Colonic mucosa (tissue), 4 donors: ENCODE measurements at regions not wholly inside any gene's neighbourhood (a gene's known extent, or its start where the extent isn't known, plus 50 kb on each side); places are given as distances from the start of the nearest gene placed in this dataset.

ENCODE experiments used
- DNase-seq: peaks from one replicate; pipeline ENCODE4 v3.0.0-alpha.2; 2020
- H3K27ac ChIP-seq: fragments of 200-600 bp; one replicate; pipeline ENCODE4 v1.8.0; 2021
- H3K27me3 ChIP-seq: fragments of 200-600 bp; one replicate; pipeline ENCODE4 v1.8.0; 2021
- H3K36me3 ChIP-seq: fragments of 200-600 bp; one replicate; pipeline ENCODE4 v1.8.0; 2021
- H3K4me1 ChIP-seq: fragments of 200-600 bp; one replicate; pipeline ENCODE4 v1.8.0; 2021; ENCODE audit warnings: mild to moderate bottlenecking
- H3K4me3 ChIP-seq: fragments of 200-600 bp; one replicate; pipeline ENCODE4 v1.8.0; 2021
- H3K9ac ChIP-seq, 2 donors: one replicate each; pipeline ENCODE4 v1.7.0; 2013; ENCODE audit warnings: control low read depth in 2 of 2, low read depth in 2 of 2, low read length in 2 of 2
- H3K9me3 ChIP-seq: fragments of 200-600 bp; one replicate; pipeline ENCODE4 v1.8.0; 2021
- CTCF ChIP-seq: fragments of 200-600 bp; IDR thresholded peaks from one replicate; pipeline ENCODE4 v1.8.0; 2022; ENCODE audit warnings: antibody characterized with exemption, mild to moderate bottlenecking
- intact Hi-C: fragments of 100-400 bp; cut with DNase I; formaldehyde crosslinking; loops from one replicate; pipeline ENCODE4 v1.14.1; 2022
- donor health status: healthy.
- donor health status: DM: no; HTN: no; CAD: no.
- donor health status: DM: no; HTN: no; CAD: no.

DNA sequence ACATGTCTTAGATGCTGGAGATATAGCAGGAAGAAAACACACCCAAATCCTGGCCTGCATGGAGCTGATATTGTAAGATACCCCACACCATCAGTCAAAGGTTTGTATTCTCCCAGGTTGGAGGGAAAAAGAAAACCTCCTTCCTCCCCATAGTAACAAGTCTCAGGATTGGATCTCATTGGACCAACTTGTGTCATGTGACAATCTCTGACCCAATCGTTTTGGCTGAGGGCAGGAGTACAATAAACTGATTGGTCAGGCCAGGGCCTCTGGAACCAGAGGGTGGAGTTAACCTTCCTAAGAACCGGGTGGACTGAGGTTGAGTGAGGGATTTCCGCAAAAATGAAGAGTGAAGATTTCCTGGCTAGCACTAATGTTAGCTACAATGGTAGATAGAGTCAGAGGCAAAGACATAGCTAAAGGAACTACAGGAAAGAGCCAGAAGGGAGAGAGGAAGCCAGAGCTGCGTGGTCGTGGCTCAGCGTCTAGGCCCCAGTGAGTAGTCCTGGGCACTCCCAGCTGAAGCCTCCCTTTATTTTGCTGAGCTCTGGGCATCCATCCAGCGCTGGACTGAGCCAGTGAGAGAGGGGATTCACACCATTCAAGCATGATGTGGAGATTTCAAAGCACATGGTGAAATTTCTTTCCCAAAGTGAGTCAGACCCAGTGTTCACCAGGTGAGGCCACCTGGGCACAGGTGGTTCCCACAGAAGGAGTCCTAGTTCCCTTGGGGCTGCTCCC lies 219.9 kb downstream of the AACS start:
- H3K27me3 ChIP-seq: no peaks in the 10 kb centered on the region
- no peaks in the 10 kb centered on the region for H3K36me3 ChIP-seq
- H3K27ac ChIP-seq: no peak overlapping the region
- no peaks in the 10 kb centered on the region for H3K9me3 ChIP-seq
- H3K4me3 ChIP-seq: no peak overlapping the region
- DNase-seq: no peak
- no peak overlapping the region for H3K9ac ChIP-seq
- H3K4me1 ChIP-seq: no peaks in the 10 kb centered on the region
- no peak for TF ChIP-seq CTCF
- intact Hi-C loops: no loop called here

DNA sequence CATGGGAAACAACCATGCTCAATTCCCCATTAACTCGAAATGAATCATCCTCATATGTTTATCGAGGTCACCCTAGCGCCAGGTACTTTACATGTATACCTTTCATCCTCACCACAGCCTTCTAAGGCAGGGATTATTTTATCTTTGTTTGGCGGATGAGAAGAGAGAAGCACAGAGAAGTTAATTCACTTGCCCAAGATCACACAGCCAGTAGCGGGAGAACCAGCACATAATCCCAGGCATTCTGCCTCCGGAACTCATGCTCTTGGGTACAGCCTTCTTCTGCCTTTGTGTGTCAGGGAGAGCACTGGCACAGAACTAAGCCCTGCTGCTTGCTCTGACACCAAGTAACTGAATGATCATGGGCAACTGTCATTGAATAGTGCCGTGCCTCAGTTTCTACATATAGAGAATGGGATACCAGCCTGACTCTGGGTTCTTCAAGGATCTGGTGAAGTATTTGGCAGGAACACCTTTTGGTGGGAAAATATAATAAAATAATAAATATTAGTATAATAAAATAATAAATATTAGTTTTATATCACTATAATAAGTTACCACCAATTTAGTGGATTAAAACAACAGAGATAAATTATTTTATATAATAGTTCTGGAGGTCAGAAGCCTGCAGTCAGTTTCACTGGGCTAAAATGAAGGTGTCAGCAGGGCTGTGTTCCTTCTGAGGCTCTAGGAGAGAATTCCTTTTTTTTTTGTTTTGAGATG lies 220.9 kb downstream of the AACS start:
- DNase-seq: no peak
- intact Hi-C loops: no loop called here
- no peaks in the 10 kb centered on the region for H3K27me3 ChIP-seq

DNA sequence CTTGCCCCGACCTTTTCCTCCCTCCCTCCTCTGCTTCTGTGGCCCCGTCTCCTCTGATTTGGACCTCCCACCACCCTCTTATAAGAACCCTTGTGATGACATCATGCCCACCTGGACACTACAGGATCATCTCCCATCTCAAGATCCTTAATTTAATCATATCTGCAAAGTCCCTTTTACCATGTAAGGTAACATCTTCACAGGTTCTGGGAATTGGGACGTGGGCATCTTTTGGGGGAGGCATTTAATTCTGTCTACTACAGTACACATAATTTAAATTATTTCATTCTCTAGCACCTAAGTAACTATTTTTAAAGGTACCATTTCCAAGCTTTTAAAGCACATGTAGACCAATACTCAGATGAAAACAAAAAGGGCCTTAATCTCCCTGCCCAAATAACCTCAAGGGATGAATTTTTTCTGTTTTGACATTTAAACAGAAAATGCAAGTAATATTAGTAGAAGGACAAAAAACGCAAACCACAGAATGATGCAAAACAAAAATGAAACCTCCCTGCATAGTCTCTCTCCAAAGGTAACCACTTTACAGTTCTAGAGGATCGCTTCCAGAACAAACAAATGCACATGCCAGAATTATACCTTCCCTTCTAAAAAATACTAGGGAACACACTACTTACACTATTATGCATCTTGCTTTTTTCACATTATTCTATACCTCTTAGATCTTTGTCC lies 222.1 kb downstream of the AACS start:
- no peak overlapping the region for H3K9ac ChIP-seq
- H3K36me3 ChIP-seq: no peaks in the 10 kb centered on the region
- intact Hi-C loops: no loop called here
- no peak for TF ChIP-seq CTCF
- H3K4me1 ChIP-seq: no peaks in the 10 kb centered on the region
- no peak overlapping the region for H3K4me3 ChIP-seq
- DNase-seq: no peak
- no peaks in the 10 kb centered on the region for H3K27me3 ChIP-seq
- H3K9me3 ChIP-seq: no peaks in the 10 kb centered on the region
- H3K27ac ChIP-seq: no peak overlapping the region

More for the DNA sequence above, 220.9 kb downstream of the AACS start:
- Histone ChIP-seq H3K27ac (no peak overlapping the region), H3K36me3 (no peaks in the 10 kb centered on the region), H3K4me1 (no peaks in the 10 kb centered on the region), H3K9ac (no peak overlapping the region), H3K9me3 (no peaks in the 10 kb centered on the region), H3K4me3 (no peak overlapping the region)
- no peak for TF ChIP-seq CTCF

DNA sequence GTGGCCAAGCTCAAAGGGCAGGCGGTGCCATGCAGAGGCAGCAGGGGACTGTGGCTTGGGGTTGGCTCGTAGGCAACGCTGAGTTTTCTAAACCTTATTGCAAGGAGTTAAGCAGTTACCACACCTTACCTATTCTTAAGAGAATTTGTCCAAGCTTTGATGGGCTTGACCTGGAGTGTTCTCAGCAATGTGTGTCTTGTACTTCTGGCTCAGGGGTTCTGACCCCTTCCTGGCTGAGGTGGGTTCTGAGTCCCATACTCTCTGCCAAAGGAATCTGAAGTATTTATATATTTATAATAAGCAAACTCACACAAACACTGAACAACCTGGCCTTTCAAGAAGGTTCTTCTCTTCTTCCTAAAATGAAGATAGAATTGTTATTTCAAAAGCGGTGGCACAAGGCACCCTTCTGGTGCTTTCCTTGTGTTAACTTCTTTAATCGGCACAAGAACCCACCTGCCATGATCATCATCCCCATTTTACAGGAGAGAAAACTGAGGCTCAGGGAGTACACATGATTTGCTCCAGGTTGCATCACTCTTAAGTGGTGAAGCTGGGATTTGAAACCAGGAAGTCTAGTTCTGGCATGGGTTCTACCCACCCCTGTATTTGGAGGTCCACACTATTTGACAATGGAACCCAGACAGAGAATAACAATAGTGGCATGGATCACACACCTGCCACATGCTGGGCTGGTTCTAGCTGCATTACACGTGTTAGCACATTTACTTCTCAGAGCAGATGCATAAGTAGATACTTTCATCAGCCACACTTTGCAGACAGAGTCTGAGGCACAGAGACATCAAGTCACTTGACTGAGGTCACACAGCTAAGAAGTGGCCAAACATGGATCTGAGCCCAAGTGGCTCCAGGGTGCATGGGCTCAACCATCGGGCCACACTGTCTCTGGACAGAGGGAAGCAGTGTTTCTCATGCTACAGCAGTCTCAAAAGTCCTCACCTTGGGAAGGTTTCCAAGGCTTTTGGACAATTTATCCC lies 224.0 kb downstream of the AACS start:
- DNase-seq: no peak
- Histone ChIP-seq H3K9ac (no peak overlapping the region), H3K36me3 (no peaks in the 10 kb centered on the region), H3K27me3 (no peaks in the 10 kb centered on the region), H3K27ac (no peak overlapping the region), H3K9me3 (no peaks in the 10 kb centered on the region), H3K4me3 (no peak overlapping the region), H3K4me1 (no peaks in the 10 kb centered on the region)
- no peak for TF ChIP-seq CTCF
- intact Hi-C loops: no loop called here

GRCh38 chr12:125289970-125290369 lies 224.7 kb downstream of the AACS start:
- TF ChIP-seq CTCF: no peak
- Histone ChIP-seq H3K4me1 (no peaks in the 10 kb centered on the region), H3K4me3 (no peak overlapping the region), H3K9ac (no peak overlapping the region), H3K9me3 (no peaks in the 10 kb centered on the region), H3K27ac (no peak overlapping the region), H3K36me3 (no peaks in the 10 kb centered on the region), H3K27me3 (no peaks in the 10 kb centered on the region)
- DNase-seq: no peak
- intact Hi-C loops: no loop called here
